ENCODE measurements at regions not wholly inside any gene's neighbourhood (a gene's known extent, or its start where the extent isn't known, plus 50 kb on each side); places are given as distances from the start of the nearest gene placed in this dataset.

DNA sequence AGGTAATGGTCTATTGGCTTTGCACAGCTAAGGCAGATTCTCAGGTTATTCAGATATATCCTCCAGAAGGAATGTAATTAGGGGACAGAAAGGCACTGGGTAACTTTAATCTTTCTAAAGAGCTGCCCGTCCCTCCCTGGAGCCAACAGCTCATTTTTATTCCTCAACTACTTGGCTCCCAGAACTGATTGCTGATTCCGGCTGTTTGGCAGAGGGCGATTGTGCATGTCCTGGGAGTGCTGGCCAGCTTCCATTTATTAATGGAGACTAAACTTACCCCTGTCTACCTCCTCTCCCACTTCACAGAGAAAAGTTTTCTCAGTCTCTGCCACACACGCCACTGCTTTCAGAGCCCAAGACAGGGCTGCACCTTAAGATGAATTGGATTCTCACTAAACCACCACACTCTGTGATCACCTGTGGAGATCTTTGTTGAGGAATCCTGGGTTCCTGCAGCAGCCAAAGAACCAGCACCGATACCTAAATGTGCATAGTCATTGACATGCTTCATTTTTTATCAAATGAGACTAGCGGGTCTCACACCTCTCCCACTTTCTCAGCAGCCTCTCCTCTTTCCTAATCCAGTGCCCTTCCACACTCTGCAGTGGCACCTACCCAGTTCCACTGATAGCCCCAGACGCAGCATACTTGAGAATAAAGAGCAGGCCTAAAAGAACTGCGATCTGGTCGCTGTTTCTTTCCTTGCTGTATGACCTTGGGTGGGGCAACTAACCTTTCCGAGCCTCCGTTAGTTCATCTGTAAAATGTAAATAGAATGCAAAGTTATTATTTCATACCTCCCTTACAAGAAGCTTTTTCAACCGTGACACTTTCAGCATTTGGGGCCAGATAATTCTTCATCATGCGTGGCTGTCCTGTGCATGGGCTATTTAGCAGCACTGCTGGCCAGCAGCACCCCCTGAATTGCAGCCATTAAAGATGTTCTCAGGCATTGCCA lies 648.7 kb downstream of the UQCRFS1 start:
- Histone ChIP-seq H3K27ac (no peak overlapping the region), H3K4me1 (no peaks in the 10 kb centered on the region), H3K27me3 (no peaks in the 10 kb centered on the region), H3K9me3 (peaks cover 0 to 5% (median 0%) of the 10 kb centered on the region in 4 donors), H3K36me3 (no peaks in the 10 kb centered on the region), H3K4me3 (no peak overlapping the region)
- DNase-seq: no peak
- TF ChIP-seq POLR2A (IDR thresholded peaks at IDR 0.05): no peak
- no peak for TF ChIP-seq POLR2AphosphoS5 (IDR thresholded peaks at IDR 0.05)
- TF ChIP-seq EP300 (IDR thresholded peaks at IDR 0.05): no peak
- TF ChIP-seq CTCF (IDR thresholded peaks at IDR 0.05): no peak
- intact Hi-C loops (cut with DNase I): no loop called here
- WGBS, 2 donors: 76 to 81% methylated on average over 13 of the region's 13 CpGs

- Histone ChIP-seq H3K9me3 (peaks cover 0 to 5% (median 0%) of the 10 kb centered on the region in 4 donors), H3K27ac (no peak overlapping the region), H3K4me3 (no peak overlapping the region), H3K36me3 (no peaks in the 10 kb centered on the region), H3K4me1 (no peaks in the 10 kb centered on the region), H3K27me3 (no peaks in the 10 kb centered on the region)
- DNase-seq: no peak
- 55 to 80% methylated on average over 4 of the region's 4 CpGs for WGBS, 2 donors
- intact Hi-C loops (cut with DNase I): no loop called here
- TF ChIP-seq POLR2A (IDR thresholded peaks at IDR 0.05) (no peak), EP300 (IDR thresholded peaks at IDR 0.05) (no peak), POLR2AphosphoS5 (IDR thresholded peaks at IDR 0.05) (no peak), CTCF (IDR thresholded peaks at IDR 0.05) (no peak)
Measured at GRCh38 chr19:28560786-28561185, 652.2 kb downstream of the UQCRFS1 start.

GRCh38 chr19:28558783-28559182 lies 654.2 kb downstream of the UQCRFS1 start:
- Histone ChIP-seq H3K4me1 (no peaks in the 10 kb centered on the region), H3K36me3 (no peaks in the 10 kb centered on the region), H3K27me3 (no peaks in the 10 kb centered on the region), H3K27ac (no peak overlapping the region), H3K9me3 (peaks cover 0 to 5% (median 0%) of the 10 kb centered on the region in 4 donors), H3K4me3 (no peak overlapping the region)
- 59 to 75% methylated on average over 2 of the region's 2 CpGs for WGBS, 2 donors
- no peak for TF ChIP-seq POLR2AphosphoS5 (IDR thresholded peaks at IDR 0.05)
- TF ChIP-seq CTCF (IDR thresholded peaks at IDR 0.05): no peak
- no peak for TF ChIP-seq POLR2A (IDR thresholded peaks at IDR 0.05)
- TF ChIP-seq EP300 (IDR thresholded peaks at IDR 0.05): no peak
- intact Hi-C loops (cut with DNase I): no loop called here
- DNase-seq: no peak

- intact Hi-C loops (cut with DNase I): no loop called here
- TF ChIP-seq POLR2AphosphoS5 (IDR thresholded peaks at IDR 0.05) (no peak), EP300 (IDR thresholded peaks at IDR 0.05) (no peak), POLR2A (IDR thresholded peaks at IDR 0.05) (no peak), CTCF (IDR thresholded peaks at IDR 0.05) (no peak)
- no peaks in the 10 kb centered on the region for H3K36me3 ChIP-seq
- H3K9me3 ChIP-seq: no peaks in the 10 kb centered on the region
- H3K4me3 ChIP-seq: no peak overlapping the region
- H3K27me3 ChIP-seq: no peaks in the 10 kb centered on the region
- H3K4me1 ChIP-seq: no peaks in the 10 kb centered on the region
- H3K27ac ChIP-seq: no peak overlapping the region
- DNase-seq: no peak
Measured at GRCh38 chr19:28556371-28556770, 656.6 kb downstream of the UQCRFS1 start.

All from sigmoid colon (tissue), 6 donors.